Bone marrow (tissue), 2 donors: ENCODE measurements at regions not wholly inside any gene's neighbourhood (a gene's known extent, or its start where the extent isn't known, plus 50 kb on each side); places are given as distances from the start of the nearest gene placed in this dataset.
"Not testable (repeated sequence)": the region's sequence is repeated elsewhere in the genome, so short reads cannot be mapped to it uniquely, and the experiment has no call there.

ENCODE experiments used
- DNase-seq, 2 donors: peaks; one replicate each; lab custom pipeline; 2025; lab: John Stamatoyannopoulos, UW

GRCh38 chr3:166064476-166064875 is 227.3 kb upstream of the BCHE start:
- no peak for DNase-seq

- no peak for DNase-seq
These were observed 223.7 kb upstream of the BCHE start for GRCh38 chr3:166060789-166061479.

- DNase-seq, result no peak
These were observed 215.2 kb upstream of the BCHE start for GRCh38 chr3:166052440-166052839.

GRCh38 chr3:166029507-166029906 is 192.3 kb upstream of the BCHE start:
- no peak for DNase-seq

- no peak for DNase-seq
These were observed 176.0 kb upstream of the BCHE start for GRCh38 chr3:166013073-166013679.

DNA sequence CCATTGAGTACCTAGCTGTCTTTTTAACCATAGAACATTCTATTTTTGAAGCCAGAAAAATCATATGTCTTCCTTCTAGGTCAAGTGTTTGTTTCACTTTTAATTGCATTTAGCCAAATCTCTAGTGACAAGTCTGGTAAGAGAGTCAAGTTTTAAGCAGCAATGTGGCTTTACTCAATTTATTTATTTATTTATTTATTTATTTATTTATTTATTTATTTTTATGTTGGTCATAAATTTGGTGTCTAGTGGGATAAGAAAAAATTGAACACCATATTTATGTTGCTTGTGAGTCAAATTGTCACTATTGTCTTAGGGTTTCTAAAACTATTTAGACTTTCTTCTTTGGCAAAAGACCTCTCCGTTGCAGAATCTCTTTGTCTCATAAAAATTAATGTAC is 174.5 kb upstream of the BCHE start:
- no peak for DNase-seq

DNA sequence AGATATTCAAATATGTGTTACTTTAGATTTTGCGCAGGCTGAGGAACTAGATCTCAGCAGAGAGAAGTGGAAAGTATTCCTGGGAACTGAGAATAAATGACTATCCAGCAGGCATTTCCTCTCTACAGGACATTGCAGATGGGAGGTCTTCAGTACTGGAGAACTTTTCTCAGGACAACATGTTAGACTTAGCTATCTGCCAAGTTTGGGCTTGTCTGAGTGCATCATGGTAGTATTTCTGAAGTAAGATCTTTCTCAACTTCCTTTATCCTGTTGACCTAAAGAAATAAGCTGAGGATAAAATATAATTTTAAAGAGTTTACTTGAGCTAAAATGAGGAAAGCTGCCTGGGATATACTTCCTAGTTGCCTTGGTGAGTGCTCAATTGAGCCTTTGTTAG is 167.9 kb upstream of the BCHE start:
- DNase-seq, result no peak

- no peak for DNase-seq
These were observed 157.1 kb upstream of the BCHE start for GRCh38 chr3:165994293-165994692.

GRCh38 chr3:165984589-165984988 is 147.4 kb upstream of the BCHE start:
- DNase-seq, result no peak

DNA sequence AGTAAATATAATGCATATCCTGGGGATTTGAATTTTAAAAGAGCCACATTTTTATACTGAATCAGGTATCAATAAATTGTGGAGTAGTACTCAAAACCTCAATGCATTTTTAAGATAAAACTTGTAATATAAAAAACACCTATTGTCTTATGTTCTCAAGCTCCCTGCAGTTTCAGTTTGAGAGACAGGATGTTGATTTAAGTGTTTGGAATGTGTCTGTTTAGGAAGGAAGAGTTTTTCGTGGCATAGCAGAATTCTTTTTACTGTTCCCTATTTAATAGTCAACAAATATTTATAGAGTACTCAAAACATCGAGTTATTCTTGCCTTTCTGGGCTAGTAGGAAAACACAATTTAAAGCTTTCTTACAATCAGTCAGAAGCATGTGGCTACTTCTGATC is 146.1 kb upstream of the BCHE start:
- DNase-seq, result no peak

DNA sequence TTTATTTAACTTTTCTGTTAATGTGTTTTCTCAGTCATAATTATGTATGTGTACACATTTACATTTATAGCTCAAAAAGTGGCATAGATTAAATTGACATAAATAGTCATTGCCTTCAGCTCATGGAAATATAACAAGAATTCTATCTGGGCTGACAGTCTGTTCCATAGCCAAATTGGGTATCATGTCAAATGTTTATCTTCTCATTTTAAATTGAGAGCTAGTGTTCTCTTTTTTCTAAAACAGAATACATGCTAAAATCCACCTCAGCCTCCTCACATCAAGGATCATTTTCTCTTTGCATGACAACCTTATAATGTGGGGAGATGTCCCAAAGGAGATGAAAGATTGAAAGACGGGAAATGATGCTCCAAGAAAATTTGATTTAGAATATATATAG is 144.1 kb upstream of the BCHE start:
- no peak for DNase-seq

- DNase-seq, result not testable (repeated sequence)
These were observed 123.6 kb upstream of the BCHE start for GRCh38 chr3:165960825-165961224.

DNA sequence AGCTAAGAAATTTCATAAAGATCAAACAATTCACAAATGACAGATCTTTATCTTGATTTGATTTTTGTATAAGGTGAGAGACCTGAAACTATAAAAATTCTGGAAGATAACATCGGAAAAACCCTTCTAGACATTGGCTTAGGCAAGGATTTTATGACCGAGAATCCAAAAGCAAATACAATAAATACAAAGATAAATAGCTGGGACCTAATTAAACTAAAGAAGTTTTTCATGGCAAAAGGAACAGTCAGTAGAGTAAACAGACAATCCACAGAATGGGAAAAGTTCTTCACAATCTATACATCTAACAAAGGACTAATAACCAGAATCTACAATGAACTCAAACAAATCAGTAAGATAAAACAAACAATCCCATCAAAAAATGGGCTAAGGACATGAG is 116.9 kb upstream of the BCHE start:
- DNase-seq, result no peak

- DNase-seq, result no peak
These were observed 109.1 kb upstream of the BCHE start for GRCh38 chr3:165946360-165946759.

DNA sequence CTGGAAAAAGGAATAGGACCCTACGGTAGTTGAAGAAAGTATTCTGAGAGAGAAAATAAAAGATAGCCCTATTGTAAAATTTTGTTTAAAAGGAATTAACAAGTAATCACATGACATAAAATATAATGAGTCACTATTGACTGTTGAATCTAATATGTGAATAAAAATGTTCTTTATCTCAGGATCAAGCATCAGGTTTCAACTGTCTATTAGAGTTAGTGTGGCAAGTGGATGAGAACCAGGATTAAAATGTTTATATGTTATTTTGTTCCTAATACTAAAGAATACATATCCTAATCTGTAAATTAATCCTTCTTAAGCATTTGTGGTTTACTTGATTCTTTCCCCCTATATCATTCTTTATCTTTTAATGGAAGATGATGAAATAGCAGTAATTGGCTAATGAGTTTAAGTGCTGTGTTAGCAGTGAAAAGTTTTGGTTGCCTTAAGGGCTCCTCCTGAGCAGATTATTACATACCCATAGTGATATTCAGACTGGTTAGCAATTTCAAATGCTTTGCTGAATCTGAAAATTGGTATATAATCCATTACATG is 101.8 kb upstream of the BCHE start:
- no peak for DNase-seq

GRCh38 chr3:165936081-165936480 is 98.9 kb upstream of the BCHE start:
- DNase-seq, result not testable (repeated sequence)

DNA sequence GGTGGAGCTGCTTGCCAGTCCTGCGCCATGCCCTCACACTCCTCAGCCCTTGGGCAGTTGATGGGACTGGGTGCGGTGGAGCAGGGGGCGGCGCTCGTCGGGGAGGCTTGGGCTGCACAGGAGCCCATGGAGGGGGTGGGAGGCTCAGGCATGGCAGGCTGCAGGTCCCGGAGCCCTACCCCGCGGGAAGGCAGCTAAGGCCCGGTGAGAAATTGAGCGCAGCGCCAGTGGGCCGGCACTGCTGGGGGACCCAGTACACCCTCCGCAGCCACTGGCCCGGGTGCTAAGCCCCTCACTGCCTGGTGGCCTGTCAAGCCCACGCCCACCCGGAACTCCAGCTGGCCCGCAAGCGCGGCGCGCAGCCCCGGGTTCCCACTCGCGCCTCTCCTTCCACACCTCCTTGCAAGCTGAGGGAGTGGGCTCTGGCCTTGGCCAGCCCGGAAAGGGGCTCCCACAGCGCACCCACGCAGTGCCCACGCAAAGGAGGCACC is 87.1 kb upstream of the BCHE start:
- not testable (repeated sequence) for DNase-seq

- no peak for DNase-seq
These were observed 83.8 kb upstream of the BCHE start for GRCh38 chr3:165920984-165921383.

DNA sequence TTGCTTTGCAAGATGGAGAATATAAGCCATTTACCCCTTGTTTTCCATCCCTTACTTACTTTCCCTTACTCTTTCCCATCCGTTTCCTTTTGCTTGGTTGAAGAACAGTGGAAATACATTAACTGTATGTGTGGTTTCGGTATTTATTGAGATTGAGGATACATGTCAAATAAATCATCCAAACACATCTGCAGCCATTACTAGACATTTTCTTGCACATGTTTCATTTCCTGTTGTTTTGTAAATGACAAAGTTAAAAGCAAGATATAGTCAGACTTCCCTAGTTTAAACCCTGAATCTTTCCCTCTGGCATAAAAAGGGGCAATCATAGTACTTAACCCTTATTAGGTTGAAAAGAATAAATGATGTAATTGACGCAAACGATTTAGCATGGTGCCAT is 82.1 kb upstream of the BCHE start:
- DNase-seq, result peak in 1 of 2 donors; percentile 83

DNA sequence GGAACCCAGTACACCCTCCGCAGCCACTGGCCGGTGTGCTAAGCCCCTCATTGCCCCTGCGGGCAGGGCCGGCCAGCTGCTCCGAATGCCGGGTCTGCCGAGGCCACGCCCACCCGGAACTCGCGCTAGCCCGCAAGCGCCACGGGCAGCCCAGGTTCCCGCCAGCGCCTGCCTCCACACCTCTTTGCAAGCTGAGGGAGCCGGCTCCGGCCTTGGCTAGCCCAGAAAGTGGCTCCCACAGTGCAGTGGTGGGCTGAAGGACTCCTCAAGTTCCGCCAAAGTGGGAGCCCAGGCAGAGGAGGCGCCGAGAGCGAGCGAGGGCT is 81.4 kb upstream of the BCHE start:
- DNase-seq, result no peak

DNA sequence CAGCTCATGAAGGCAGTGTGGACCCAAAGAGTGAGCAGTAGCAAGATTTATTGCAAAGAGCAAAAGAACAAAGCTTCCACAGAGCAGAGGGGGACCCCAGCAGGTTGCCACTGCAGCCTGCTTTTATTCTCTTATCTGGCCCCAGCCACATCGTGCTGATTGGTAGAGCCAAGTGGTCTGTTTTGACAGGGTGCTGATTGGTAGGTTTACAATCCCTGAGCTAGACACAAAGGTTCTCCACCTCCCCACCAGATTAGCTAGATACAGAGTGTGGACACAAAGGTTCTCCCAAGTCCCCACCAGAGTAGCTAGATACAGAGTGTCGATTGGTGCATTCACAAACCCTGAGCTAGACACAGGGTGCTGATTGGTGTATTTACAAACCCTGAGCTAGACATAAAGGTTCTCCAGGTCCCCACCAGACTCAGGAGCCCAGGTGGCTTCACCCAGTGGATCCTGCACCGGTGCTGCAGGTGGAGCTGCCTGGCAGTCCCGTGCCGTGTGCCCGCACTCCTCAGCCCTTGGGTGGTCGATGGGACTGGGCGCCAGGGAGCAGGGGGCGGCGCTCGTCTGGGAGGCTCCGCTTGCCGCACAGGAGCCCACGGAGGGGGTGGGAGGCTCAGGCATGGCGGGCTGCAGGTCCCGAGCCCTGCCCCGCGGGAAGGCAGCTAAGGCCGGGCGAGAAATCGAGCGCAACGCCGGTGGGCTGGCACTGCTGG is 80.9 kb upstream of the BCHE start:
- DNase-seq, result not testable (repeated sequence)

DNA sequence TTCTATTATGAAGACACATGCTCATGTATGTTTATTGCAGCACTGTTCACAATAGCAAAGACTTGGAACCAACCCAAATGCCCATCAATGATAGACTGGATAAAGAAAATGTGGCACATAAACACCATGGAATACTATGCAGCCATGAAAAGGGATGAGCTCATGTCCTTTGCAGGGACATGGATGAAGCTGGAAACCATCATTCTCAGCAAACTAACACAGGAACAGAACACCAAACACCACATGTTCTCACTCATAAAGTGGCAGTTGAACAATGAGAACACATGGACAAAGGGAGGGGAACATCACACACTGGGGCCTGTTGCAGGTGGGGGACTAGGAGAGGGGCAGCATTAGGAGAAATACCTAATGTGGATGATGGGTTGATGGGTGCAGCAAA is 77.9 kb upstream of the BCHE start:
- DNase-seq, result not testable (repeated sequence)
